ENCODE measurements at regions not wholly inside any gene's neighbourhood (a gene's known extent, or its start where the extent isn't known, plus 50 kb on each side); places are given as distances from the start of the nearest gene placed in this dataset.
"Not testable (repeated sequence)": the region's sequence is repeated elsewhere in the genome, so short reads cannot be mapped to it uniquely, and the experiment has no call there.

DNA sequence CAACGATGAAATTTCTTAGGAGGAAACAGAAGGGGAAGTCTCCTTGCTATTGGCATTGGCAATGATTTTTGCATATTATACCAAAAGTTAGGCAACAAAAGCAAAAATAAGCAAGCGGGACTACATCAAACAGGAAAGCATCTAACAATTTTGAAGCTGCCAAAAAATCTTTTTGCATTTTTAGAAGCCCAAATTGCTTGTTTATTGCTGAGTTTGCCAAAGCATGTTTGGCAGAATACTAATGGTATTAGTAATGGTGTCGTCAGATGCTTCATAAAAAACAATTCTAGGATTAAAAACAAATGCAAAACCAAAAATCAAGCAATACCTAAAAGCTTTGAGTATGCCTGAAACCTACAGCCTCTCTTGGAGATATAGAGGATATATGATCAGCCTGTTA is 80.0 kb downstream of the GALR1 start:
- H3K36me3 Mint-ChIP-seq (ENCODE audit: low read depth): no peaks in the 10 kb centered on the region
- no peaks in the 10 kb centered on the region for H3K4me1 Mint-ChIP-seq (ENCODE audit: low read depth)
- H3K9me3 Mint-ChIP-seq: no peaks in the 10 kb centered on the region
- no peak overlapping the region for H3K27ac Mint-ChIP-seq
- no peak for DNase-seq (ENCODE audit: low spot score)
- peaks cover 6% of the 10 kb centered on the region for H3K27me3 Mint-ChIP-seq (ENCODE audit: low read depth)
- no peak overlapping the region for H3K4me3 Mint-ChIP-seq

DNA sequence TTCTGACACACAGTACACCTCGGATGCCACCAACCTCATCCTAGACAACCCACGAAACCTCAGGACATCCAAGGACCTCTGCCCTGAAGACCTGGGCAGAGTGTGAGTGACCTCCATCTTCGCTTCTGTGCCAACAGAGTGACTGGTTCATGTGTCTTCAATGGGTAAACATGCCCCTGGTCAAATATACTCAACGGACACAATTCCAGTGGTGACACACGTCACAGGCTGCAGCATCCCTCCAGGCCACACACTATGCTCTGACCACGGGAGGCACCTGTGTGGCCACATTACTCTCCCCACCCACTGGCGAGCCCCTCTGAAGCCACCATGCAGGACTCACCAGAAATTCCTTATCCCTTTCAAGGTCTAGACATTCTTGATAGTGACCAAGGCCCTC is 85.2 kb downstream of the GALR1 start:
- Mint-ChIP-seq H3K4me1 (ENCODE audit: low read depth) (no peaks in the 10 kb centered on the region), H3K27ac (no peak overlapping the region), H3K27me3 (ENCODE audit: low read depth) (peaks cover 9% of the 10 kb centered on the region), H3K9me3 (no peaks in the 10 kb centered on the region), H3K36me3 (ENCODE audit: low read depth) (no peaks in the 10 kb centered on the region), H3K4me3 (no peak overlapping the region)
- no peak for DNase-seq (ENCODE audit: low spot score)

DNA sequence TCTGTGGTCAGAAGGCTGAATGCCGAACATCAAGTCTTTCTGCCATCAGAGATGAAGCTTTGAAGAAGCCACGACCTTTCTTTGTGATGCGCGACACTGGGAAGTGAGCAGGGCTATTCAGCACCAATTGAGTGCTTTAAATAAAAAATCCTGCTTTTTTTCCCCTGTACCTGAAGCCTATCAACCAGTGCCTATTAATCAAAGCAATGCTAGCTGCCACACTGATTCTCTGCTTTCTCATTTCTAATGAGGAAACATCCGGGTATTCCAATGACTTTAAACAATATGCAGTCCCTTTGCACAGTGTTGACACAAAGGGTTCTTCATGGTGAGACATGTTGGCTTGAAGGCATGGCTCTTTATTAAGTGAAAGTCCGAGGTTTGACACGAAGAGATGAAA is 88.0 kb downstream of the GALR1 start:
- H3K36me3 Mint-ChIP-seq (ENCODE audit: low read depth): no peaks in the 10 kb centered on the region
- no peak overlapping the region for H3K4me3 Mint-ChIP-seq
- no peaks in the 10 kb centered on the region for H3K4me1 Mint-ChIP-seq (ENCODE audit: low read depth)
- DNase-seq (ENCODE audit: low spot score): no peak
- H3K27me3 Mint-ChIP-seq (ENCODE audit: low read depth): peaks cover 5% of the 10 kb centered on the region
- H3K27ac Mint-ChIP-seq: no peak overlapping the region
- no peaks in the 10 kb centered on the region for H3K9me3 Mint-ChIP-seq

DNA sequence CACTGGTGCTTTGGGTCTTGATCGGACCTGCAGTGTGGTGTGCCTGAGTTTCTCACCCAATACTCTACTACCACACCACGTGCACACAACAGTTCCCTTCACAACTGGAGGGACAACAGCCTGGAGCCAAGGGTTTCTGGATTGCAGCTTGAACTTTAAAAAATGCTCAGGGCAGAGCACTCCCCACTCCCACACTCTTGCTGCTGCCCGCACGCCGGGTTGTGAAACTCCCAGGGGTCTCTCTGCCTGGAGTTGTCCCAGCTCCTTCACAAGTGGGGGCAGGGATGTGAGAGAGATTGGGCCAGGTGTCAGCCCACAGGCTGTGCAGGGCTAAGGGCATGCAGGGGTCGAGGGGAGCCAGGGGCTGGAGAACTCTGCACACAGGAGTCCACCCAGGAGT is 89.4 kb downstream of the GALR1 start:
- H3K4me1 Mint-ChIP-seq (ENCODE audit: low read depth): no peaks in the 10 kb centered on the region
- H3K27ac Mint-ChIP-seq: no peak overlapping the region
- H3K9me3 Mint-ChIP-seq: no peaks in the 10 kb centered on the region
- DNase-seq (ENCODE audit: low spot score): no peak
- H3K4me3 Mint-ChIP-seq: no peak overlapping the region
- H3K27me3 Mint-ChIP-seq (ENCODE audit: low read depth): peaks cover 2% of the 10 kb centered on the region
- no peaks in the 10 kb centered on the region for H3K36me3 Mint-ChIP-seq (ENCODE audit: low read depth)

DNA sequence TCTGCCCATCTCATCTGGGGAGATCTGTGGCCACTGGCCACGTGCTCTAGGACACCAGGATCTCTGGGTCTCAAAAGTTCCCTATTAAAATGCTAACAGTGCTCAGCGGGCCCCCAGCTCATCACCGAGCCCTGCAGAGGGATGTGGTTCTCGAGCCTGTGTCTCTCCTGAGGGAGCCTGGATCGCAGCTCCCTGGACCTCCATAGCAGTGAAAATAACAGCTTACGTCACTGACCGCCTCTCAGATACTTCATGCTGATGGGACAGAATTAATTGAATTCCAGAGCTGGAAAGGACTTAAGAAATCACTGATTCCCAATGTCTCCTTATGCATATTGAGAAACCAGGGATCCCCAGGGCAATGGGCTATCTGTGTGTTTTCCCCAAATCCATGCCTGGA is 90.0 kb downstream of the GALR1 start:
- Mint-ChIP-seq H3K4me1 (ENCODE audit: low read depth) (no peaks in the 10 kb centered on the region), H3K4me3 (no peak overlapping the region), H3K27me3 (ENCODE audit: low read depth) (peaks cover 2% of the 10 kb centered on the region), H3K9me3 (no peaks in the 10 kb centered on the region), H3K36me3 (ENCODE audit: low read depth) (no peaks in the 10 kb centered on the region), H3K27ac (no peak overlapping the region)
- no peak for DNase-seq (ENCODE audit: low spot score)

DNA sequence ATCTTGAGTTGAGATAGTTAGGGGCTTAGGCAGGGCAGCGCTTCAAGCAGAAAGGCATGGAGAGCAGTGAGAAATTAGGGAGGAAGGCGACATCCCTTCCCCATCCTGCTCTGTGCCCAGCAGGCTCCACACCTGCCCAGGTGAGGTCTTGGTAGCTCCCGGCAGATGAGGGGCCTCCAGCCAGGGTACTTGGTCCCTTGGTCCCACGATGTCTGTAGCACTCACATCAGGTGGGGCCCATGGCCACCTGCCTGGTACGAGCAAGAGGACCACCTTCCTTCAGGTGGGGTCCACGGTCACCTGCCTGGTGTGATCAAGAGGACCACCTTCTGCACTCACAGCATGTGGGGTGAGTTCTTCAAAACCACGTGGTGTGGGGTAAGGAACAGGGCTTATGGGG is 91.2 kb downstream of the GALR1 start:
- H3K27ac Mint-ChIP-seq: no peak overlapping the region
- no peaks in the 10 kb centered on the region for H3K36me3 Mint-ChIP-seq (ENCODE audit: low read depth)
- H3K4me1 Mint-ChIP-seq (ENCODE audit: low read depth): no peaks in the 10 kb centered on the region
- H3K9me3 Mint-ChIP-seq: no peaks in the 10 kb centered on the region
- peaks cover 2% of the 10 kb centered on the region for H3K27me3 Mint-ChIP-seq (ENCODE audit: low read depth)
- DNase-seq (ENCODE audit: low spot score): no peak
- no peak overlapping the region for H3K4me3 Mint-ChIP-seq

DNA sequence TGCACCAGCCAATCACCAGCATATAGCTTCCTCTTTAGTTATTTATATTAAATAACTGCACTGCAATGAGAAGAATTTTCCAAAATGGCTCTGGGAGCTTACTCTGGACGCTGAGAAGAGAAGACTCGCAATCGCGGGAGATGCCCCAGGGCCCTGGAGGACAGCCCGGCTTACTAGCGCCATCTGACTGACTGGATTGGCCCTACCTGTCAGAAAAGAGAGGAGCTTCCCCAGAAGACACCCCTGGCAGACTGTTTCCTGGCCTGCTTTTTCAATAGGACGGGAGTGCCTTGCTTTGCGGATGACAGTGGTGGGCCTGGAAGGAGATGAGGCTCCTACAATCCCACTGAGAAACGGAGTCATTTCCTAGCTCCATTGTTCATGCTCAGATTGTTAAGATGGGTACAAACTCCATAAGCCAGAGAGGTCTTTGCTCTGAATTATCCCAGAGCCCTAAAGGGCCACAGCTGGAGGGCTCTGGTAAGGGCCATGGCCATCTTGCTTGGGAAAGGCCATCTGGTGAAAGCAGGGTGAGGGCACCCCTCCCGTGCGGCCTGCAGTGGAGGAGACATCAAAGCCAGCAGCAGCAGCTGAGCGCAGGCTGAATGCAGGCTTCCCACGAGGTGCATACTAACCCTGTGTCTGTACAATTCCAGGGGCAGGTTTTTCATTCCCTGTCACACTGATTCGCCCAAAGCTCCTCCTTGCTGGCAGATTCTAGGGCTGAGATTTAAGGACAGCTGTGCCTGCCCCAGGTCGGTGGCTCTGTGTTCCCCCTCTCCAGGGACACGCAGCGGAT is 92.1 kb downstream of the GALR1 start:
- Mint-ChIP-seq H3K4me3 (no peak overlapping the region), H3K27ac (no peak overlapping the region), H3K36me3 (ENCODE audit: low read depth) (no peaks in the 10 kb centered on the region), H3K4me1 (ENCODE audit: low read depth) (no peaks in the 10 kb centered on the region), H3K27me3 (ENCODE audit: low read depth) (peaks cover 2% of the 10 kb centered on the region), H3K9me3 (no peaks in the 10 kb centered on the region)
- no peak for DNase-seq (ENCODE audit: low spot score)

DNA sequence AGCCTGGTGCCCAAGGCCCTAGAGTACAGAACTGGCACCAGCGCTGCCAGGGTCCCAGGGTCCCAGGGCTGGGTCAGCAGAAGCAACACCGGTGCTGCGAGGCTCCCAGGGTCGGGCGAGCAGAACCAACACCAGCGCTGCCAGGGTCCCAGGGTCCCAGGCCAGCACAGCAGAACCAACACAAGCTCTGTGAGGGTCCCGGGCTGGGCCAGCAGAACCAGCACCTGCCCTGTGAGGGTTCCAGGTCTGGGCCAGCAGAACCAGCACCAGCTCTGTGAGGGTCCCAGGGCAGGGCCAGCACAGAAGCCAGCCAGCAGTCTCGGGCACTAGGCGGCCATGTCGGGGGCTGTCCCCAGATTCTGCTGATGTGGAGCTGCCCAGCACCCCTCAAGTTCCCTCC is 93.1 kb downstream of the GALR1 start:
- no peaks in the 10 kb centered on the region for H3K27me3 Mint-ChIP-seq (ENCODE audit: low read depth)
- H3K27ac Mint-ChIP-seq: no peak overlapping the region
- no peak for DNase-seq (ENCODE audit: low spot score)
- H3K4me1 Mint-ChIP-seq (ENCODE audit: low read depth): no peaks in the 10 kb centered on the region
- H3K9me3 Mint-ChIP-seq: no peaks in the 10 kb centered on the region
- H3K36me3 Mint-ChIP-seq (ENCODE audit: low read depth): no peaks in the 10 kb centered on the region
- no peak overlapping the region for H3K4me3 Mint-ChIP-seq

DNA sequence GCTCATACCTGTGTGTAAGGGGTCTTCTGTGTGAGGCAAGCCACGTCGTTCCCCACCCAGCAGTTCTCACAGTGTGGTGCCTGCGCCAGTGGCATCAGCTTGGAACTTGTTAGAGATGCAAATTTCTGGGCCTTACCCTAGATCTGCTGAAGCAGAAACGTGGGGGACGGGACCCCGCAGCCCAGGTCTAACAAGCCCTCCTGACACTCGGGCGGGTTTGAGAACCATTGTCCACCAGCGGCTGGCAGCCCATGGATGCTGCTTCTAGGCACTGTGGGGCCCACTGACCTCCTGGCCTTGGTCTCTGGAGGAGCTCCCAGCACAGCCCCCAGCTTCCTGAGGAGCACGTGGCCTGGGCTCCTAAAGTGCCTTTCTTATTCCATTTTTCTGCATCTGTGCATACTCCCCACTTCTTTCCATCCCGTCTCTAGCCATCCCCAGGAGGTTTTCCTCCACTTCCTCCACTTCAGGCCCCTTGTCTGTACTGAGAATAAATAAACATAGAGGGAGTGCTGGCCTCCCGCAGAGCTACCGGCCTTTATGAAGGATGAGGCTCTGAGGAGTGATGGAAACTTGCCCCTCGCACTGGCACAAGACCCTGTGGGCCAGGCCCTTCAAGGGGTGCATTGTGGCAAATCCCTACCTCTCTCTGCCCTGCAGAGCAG is 94.3 kb downstream of the GALR1 start:
- H3K9me3 Mint-ChIP-seq: no peaks in the 10 kb centered on the region
- H3K4me3 Mint-ChIP-seq: no peak overlapping the region
- peaks cover 5% of the 10 kb centered on the region for H3K27me3 Mint-ChIP-seq (ENCODE audit: low read depth)
- H3K36me3 Mint-ChIP-seq (ENCODE audit: low read depth): no peaks in the 10 kb centered on the region
- DNase-seq (ENCODE audit: low spot score): no peak
- no peaks in the 10 kb centered on the region for H3K4me1 Mint-ChIP-seq (ENCODE audit: low read depth)
- no peak overlapping the region for H3K27ac Mint-ChIP-seq

DNA sequence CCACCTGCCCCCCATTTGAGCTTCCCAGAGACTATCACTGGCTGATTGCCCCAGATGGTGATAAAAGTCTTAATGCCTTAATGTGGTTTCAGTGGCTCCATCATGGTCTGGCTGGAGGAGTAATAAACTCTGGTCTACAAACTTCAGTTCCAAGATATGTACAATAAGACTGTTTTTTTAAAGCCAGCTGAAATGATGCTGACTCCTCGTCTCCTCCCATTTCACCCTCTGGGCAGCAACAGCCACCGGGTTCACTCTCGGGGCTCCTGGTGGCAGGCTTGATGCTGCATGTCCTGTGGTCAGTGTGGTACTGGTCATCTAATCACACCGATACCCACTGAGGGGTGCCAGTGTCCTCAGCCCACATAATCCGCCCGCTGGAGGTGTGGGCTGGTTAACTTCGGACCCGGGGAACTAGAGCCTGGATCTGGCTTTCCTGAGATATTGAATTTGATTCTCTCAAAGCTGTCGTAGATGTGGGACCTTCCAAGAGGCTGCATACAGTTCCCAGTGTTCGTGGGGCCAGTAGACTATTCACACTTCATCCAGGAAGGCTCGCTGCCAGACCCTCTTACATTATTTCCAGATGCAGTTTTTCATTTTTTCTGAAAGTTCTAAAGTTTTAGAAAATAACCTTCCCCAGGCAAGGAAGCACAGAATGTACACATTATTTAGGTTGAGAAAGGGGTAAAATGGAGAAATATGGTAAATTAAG is 95.3 kb downstream of the GALR1 start:
- no peaks in the 10 kb centered on the region for H3K4me1 Mint-ChIP-seq (ENCODE audit: low read depth)
- no peaks in the 10 kb centered on the region for H3K36me3 Mint-ChIP-seq (ENCODE audit: low read depth)
- H3K9me3 Mint-ChIP-seq: no peaks in the 10 kb centered on the region
- H3K27ac Mint-ChIP-seq: no peak overlapping the region
- H3K4me3 Mint-ChIP-seq: no peak overlapping the region
- no peak for DNase-seq (ENCODE audit: low spot score)
- peaks cover 5% of the 10 kb centered on the region for H3K27me3 Mint-ChIP-seq (ENCODE audit: low read depth)

DNA sequence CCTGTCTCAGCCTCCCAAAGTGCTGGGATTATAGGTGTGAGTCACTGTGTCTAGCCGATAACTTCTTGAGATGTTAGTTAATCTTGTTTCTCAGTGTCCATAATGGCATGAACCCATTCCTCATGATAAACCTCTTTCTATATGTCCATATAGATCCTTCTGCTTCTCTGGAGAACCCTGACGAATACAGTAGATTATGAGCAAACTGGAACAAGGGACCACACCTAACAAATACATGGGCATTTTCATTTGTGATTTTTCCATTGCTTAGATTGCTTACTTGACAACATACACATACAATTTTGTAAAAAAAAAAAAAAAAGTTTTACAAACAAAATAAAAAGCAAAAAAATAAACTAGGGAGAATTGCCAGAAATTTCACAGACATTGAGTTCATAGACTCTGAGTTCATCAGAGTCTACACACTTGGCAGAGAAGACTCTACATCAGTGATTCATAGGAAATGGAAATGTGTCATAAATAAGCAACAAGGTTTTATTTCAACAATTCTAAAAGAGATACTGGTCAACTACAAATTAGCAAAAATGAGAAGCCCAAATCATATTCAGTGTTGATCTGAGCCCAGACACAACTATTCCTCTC is 96.7 kb downstream of the GALR1 start:
- DNase-seq (ENCODE audit: low spot score): no peak
- Mint-ChIP-seq H3K27me3 (ENCODE audit: low read depth) (peaks cover 5% of the 10 kb centered on the region), H3K4me1 (ENCODE audit: low read depth) (no peaks in the 10 kb centered on the region), H3K4me3 (no peak overlapping the region), H3K27ac (no peak overlapping the region), H3K36me3 (ENCODE audit: low read depth) (no peaks in the 10 kb centered on the region), H3K9me3 (no peaks in the 10 kb centered on the region)

DNA sequence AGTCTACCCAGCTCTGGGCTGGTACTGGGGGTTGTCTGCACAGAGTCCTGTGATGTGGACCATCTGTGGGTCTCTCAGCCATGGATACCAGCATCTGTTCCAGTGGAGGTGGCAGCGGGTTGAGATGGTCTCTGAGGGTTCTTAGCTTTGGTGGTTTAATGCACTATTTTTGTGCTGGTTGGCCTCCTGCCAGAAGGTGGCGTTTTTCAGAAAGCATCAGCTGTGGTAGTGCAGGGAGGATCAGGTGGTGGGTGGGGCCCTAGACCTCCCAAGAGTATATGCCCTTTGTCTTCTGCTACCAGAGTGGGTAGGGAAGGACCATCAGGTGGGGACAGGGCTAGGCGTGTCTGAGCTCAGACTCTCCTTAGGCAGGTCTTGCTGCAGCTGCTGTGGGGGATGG is 103.7 kb downstream of the GALR1 start:
- not testable (repeated sequence) for DNase-seq (ENCODE audit: low spot score); H3K9me3 Mint-ChIP-seq; H3K27me3 Mint-ChIP-seq (ENCODE audit: low read depth); H3K36me3 Mint-ChIP-seq (ENCODE audit: low read depth); H3K27ac Mint-ChIP-seq; H3K4me3 Mint-ChIP-seq; H3K4me1 Mint-ChIP-seq (ENCODE audit: low read depth)

DNA sequence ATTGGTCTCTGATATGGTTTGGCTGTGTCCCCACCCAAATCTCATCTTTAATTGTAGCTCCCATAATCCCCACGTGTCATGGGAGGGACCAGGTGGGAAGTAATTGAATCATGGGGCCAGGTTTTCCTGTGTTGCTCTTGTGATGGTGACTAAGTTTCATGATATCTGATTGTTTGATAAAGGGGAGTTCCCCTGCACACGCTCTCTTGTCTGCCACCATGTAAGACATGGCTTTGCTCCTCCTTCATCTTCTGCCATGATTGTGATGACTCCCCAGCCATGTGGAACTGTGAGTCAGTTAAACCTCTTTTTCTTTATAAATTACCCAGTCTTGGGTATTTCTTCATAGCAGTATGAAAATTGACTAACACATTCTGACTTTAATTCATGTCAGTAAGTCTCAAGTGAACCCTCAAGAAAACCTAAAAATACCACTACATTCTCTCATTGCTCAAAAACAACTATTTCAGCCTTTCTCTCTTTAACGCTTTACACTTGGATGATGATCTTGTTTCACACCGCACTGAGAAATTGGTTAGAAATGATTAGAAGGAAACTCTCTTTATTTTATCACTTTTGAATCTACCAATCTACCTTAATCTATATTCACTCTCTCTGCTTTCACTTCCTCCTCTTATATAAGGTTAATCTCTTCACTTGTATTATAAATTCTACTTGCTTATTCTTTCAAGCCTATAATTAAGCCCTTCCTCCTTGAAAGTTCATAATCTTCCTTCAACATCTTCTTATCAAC is 110.1 kb downstream of the GALR1 start:
- Mint-ChIP-seq H3K4me3 (no peak overlapping the region), H3K4me1 (ENCODE audit: low read depth) (no peaks in the 10 kb centered on the region), H3K9me3 (peaks cover 9% of the 10 kb centered on the region), H3K27ac (no peak overlapping the region), H3K27me3 (ENCODE audit: low read depth) (no peaks in the 10 kb centered on the region), H3K36me3 (ENCODE audit: low read depth) (no peaks in the 10 kb centered on the region)
- no peak for DNase-seq (ENCODE audit: low spot score)
